GM23338 (cell line): ENCODE measurements at regions not wholly inside any gene's neighbourhood (a gene's known extent, or its start where the extent isn't known, plus 50 kb on each side); places are given as distances from the start of the nearest gene placed in this dataset.

Experiments used
- ATAC-seq: fragments of 200-7000 bp; cut with Tn5 transposase; 3 replicates; pipeline ENCODE4 v1.9.1; 2020
- DNase-seq: peaks from one replicate; pipeline ENCODE4 v3.0.0-alpha.2; 2015; ENCODE audit warnings: low spot score
- H2AFZ ChIP-seq: fragments of 200-600 bp; sonication (generic); 2 replicates; pipeline ENCODE4 v1.8.0; 2016; ENCODE audit warnings: antibody characterized with exemption, mild to moderate bottlenecking, moderate library complexity
- H3F3A ChIP-seq: fragments of 200-600 bp; sonication (generic); replicated peaks from 2 replicates; pipeline ENCODE4 v1.8.0; 2017; ENCODE audit warnings: antibody characterized with exemption, mixed run types, low read depth
- H3K27ac ChIP-seq: fragments of 200-600 bp; sonication (generic); 2 replicates; pipeline ENCODE4 v1.6.1; 2016; ENCODE audit warnings: low read depth
- H3K27me3 ChIP-seq: fragments of 200-600 bp; sonication (generic); 2 replicates; pipeline ENCODE4 v1.8.0; 2016; ENCODE audit warnings: mild to moderate bottlenecking, mixed run types, moderate library complexity; ENCODE audit not compliant: insufficient read depth
- H3K36me3 ChIP-seq: fragments of 200-600 bp; sonication (generic); 2 replicates; pipeline ENCODE4 v1.8.0; 2016; ENCODE audit warnings: mild to moderate bottlenecking; ENCODE audit not compliant: insufficient read depth
- H3K4me1 ChIP-seq: fragments of 200-600 bp; sonication (generic); 2 replicates; pipeline ENCODE4 v1.8.0; 2016; ENCODE audit warnings: mild to moderate bottlenecking, moderate library complexity; ENCODE audit not compliant: insufficient read depth
- H3K4me2 ChIP-seq: fragments of 200-600 bp; sonication (generic); 2 replicates; pipeline ENCODE4 v1.7.1; 2017; ENCODE audit warnings: mixed run types
- H3K4me3 ChIP-seq: fragments of 200-600 bp; sonication (generic); 2 replicates; pipeline ENCODE4 v1.6.1; 2016; ENCODE audit warnings: mixed run types
- H3K79me2 ChIP-seq: fragments of 200-600 bp; sonication (generic); replicated peaks from 2 replicates; pipeline ENCODE4 v1.8.0; 2017; ENCODE audit warnings: mild to moderate bottlenecking; ENCODE audit not compliant: insufficient read depth
- H3K9me2 ChIP-seq: fragments of 200-600 bp; sonication (generic); 2 replicates; pipeline ENCODE4 v1.8.0; 2017; ENCODE audit not compliant: insufficient read depth
- H4K20me1 ChIP-seq: fragments of 200-600 bp; sonication (generic); replicated peaks from 2 replicates; pipeline ENCODE4 v1.8.0; 2017; ENCODE audit warnings: mild to moderate bottlenecking; ENCODE audit not compliant: insufficient read depth
- H3K27ac Mint-ChIP-seq: 2 replicates; pipeline ENCODE4 v1.8.0; 2020; ENCODE audit warnings: inconsistent platforms, mild to moderate bottlenecking, moderate library complexity, mixed read lengths
- H3K27me3 Mint-ChIP-seq: 3 replicates; pipeline ENCODE4 v1.8.0; 2022; ENCODE audit warnings: low read depth, mild to moderate bottlenecking, moderate library complexity, mixed read lengths, inconsistent platforms; ENCODE audit not compliant: insufficient read depth, poor library complexity
- H3K36me3 Mint-ChIP-seq: 3 replicates; pipeline ENCODE4 v1.8.0; 2021; ENCODE audit warnings: low read depth, mild to moderate bottlenecking, inconsistent platforms, moderate library complexity, mixed read lengths
- H3K4me1 Mint-ChIP-seq: 3 replicates; pipeline ENCODE4 v1.8.0; 2020; ENCODE audit warnings: mild to moderate bottlenecking, inconsistent platforms, mixed read lengths
- H3K4me3 Mint-ChIP-seq: 3 replicates; pipeline ENCODE4 v1.8.0; 2021; ENCODE audit warnings: moderate library complexity, mild to moderate bottlenecking, inconsistent platforms, mixed read lengths
- H3K9me3 Mint-ChIP-seq: 3 replicates; pipeline ENCODE4 v1.8.0; 2020; ENCODE audit warnings: moderate library complexity, mild to moderate bottlenecking, inconsistent platforms, mixed read lengths
- CREB1 ChIP-seq: fragments of 250-450 bp; sonication (Bioruptor Pico); IDR thresholded peaks from 2 replicates; pipeline ENCODE4 v1.5.0; 2020; ENCODE audit warnings: low read depth, mild to moderate bottlenecking, moderate library complexity
- CTCF ChIP-seq, 2 experiments: fragments of 200-600 bp in 1 of 2; sonication (generic) in 1 of 2; conservative IDR thresholded peaks; 2 replicates each; pipeline versions ENCODE4 v1.5.1 to v1.6.1; 2016 to 2017; ENCODE audit warnings: antibody characterized with exemption in 2 of 2, low read depth in 2 of 2, mild to moderate bottlenecking in 2 of 2, moderate library complexity in 1 of 2
- EZH2 ChIP-seq: fragments of 200-600 bp; sonication (generic); IDR thresholded peaks from one replicate; pipeline ENCODE4 v1.8.0; 2017; ENCODE audit warnings: antibody characterized with exemption, mild to moderate bottlenecking, low read depth; ENCODE audit not compliant: unreplicated experiment
- EZH2phosphoT487 ChIP-seq: fragments of 200-600 bp; sonication (generic); IDR thresholded peaks from one replicate; pipeline ENCODE4 v1.8.1; 2018; ENCODE audit warnings: antibody characterized with exemption; ENCODE audit not compliant: unreplicated experiment
- JUNB ChIP-seq: IDR thresholded peaks from one replicate; pipeline ENCODE4 v1.6.1; 2016; ENCODE audit warnings: antibody characterized with exemption; ENCODE audit not compliant: unreplicated experiment
- POLR2AphosphoS5 ChIP-seq: IDR thresholded peaks from 2 replicates; pipeline ENCODE4 v1.6.1; 2016; ENCODE audit warnings: antibody characterized with exemption, low read depth
- ZNF331 ChIP-seq: fragments of 250-450 bp; sonication (Bioruptor Pico); IDR thresholded peaks from 2 replicates; pipeline ENCODE4 v1.5.0; 2020; ENCODE audit warnings: low read depth, mild to moderate bottlenecking, moderate library complexity
- ZNF462 ChIP-seq: fragments of 250-450 bp; sonication (Bioruptor Pico); IDR thresholded peaks from 2 replicates; pipeline ENCODE4 v1.5.0; 2020; ENCODE audit warnings: mild to moderate bottlenecking, moderate library complexity

- no peak for TF ChIP-seq ZNF462 (CRISPR knock-in tag)
Observed at GRCh38 chr6:30799210-30799609, 54.9 kb upstream of the IER3 start (continued).

DNA sequence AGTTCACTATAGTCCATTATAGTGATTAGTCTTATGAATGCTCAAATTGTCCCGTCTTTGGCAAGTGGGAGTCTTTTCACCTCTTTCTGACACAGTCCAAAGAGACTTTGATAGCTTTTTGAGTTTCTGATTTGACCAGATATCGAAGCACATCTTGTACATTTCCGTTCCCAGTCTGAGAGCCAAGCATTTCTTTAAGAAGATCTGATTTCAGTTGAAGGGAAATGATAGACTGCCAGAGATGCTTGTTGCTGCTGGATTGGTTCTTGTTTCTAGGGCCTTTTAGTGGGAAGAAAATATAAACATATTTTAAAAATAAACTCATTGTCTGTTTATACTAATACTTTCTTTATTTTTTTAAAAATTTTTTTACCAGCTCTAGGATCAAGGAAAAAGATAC is 54.1 kb upstream of the IER3 start:
- Histone ChIP-seq H3K36me3 (no peaks in the 10 kb centered on the region), H3K4me3 (no peak overlapping the region), H4K20me1 (no peaks in the 10 kb centered on the region), H3K4me2 (no peak overlapping the region), H3K9me2 (no peaks in the 10 kb centered on the region), H3K27ac (no peak overlapping the region), H3F3A (no peaks in the 10 kb centered on the region), H2AFZ (no peak overlapping the region), H3K79me2 (no peaks in the 10 kb centered on the region), H3K27me3 (no peaks in the 10 kb centered on the region), H3K4me1 (no peaks in the 10 kb centered on the region)
- H3K4me3 Mint-ChIP-seq, result no peak overlapping the region
- H3K27me3 Mint-ChIP-seq, result peaks cover 7% of the 10 kb centered on the region
- no peak overlapping the region for H3K27ac Mint-ChIP-seq
- H3K9me3 Mint-ChIP-seq, result no peaks in the 10 kb centered on the region
- ATAC-seq, result no peak
- no peak for DNase-seq
- H3K4me1 Mint-ChIP-seq, result no peaks in the 10 kb centered on the region
- no peaks in the 10 kb centered on the region for H3K36me3 Mint-ChIP-seq
- TF ChIP-seq EZH2 (no peak), JUNB (no peak), ZNF462 (CRISPR knock-in tag) (no peak), CREB1 (no peak), POLR2AphosphoS5 (no peak), EZH2phosphoT487 (no peak), ZNF331 (CRISPR knock-in tag) (no peak), CTCF (conservative IDR thresholded peaks at IDR 0.05; ENCODE audit: low read depth in 2 of 2) (no peak)
